Tibial artery (tissue), 4 donors: ENCODE measurements at regions not wholly inside any gene's neighbourhood (a gene's known extent, or its start where the extent isn't known, plus 50 kb on each side); places are given as distances from the start of the nearest gene placed in this dataset.

ENCODE experiments used
- DNase-seq, 2 donors: peaks; one replicate each; pipeline ENCODE4 v3.0.0-alpha.2; 2019
- H3K27ac ChIP-seq, 2 donors: fragments of 200-600 bp; sonication (generic) in 1 of 2; 1 replicate in 1 of 2; 2 replicates in 1 of 2; pipeline ENCODE4 v1.5.1; 2018 to 2019; ENCODE audit warnings: mild to moderate bottlenecking in 1 of 2
- H3K27me3 ChIP-seq, 2 donors: fragments of 200-600 bp; sonication (generic) in 1 of 2; one replicate each; pipeline versions ENCODE4 v1.5.1 to v1.6.0; 2016 to 2019
- H3K36me3 ChIP-seq, 3 donors: fragments of 200-600 bp; sonication (generic) in 2 of 3; one replicate each; pipeline ENCODE4 v1.5.1; 2016 to 2019; ENCODE audit warnings: mild to moderate bottlenecking in 2 of 3
- H3K4me1 ChIP-seq, 4 donors: fragments of 200-600 bp; sonication (generic) in 2 of 4; 1 replicate in 3 of 4; 2 replicates in 1 of 4; pipeline ENCODE4 v1.5.1; 2016 to 2019
- H3K4me3 ChIP-seq, 2 donors: fragments of 200-600 bp; sonication (generic) in 1 of 2; 1 replicate in 1 of 2; 2 replicates in 1 of 2; pipeline ENCODE4 v1.5.1; 2018 to 2019; ENCODE audit warnings: mild to moderate bottlenecking in 2 of 2
- H3K9me3 ChIP-seq, 3 donors: fragments of 200-600 bp; sonication (generic) in 1 of 3; one replicate each; pipeline ENCODE4 v1.5.1; 2016 to 2019
- intact Hi-C: fragments of 100-400 bp; cut with DNase I; formaldehyde crosslinking; loops from one replicate; pipeline ENCODE4 v1.15.0; 2023; ENCODE audit warnings: low total_unique reads
- TF ChIP-seq, protein P1 (sequence below), 2 experiments: fragments of 200-600 bp in 1 of 2; fragments of 450-650 bp in 1 of 2; IDR thresholded peaks; one replicate each; pipeline ENCODE4 v1.5.1; 2017 to 2019; ENCODE audit warnings: antibody characterized with exemption in 2 of 2, mild to moderate bottlenecking in 1 of 2, moderate library complexity in 1 of 2

- Histone ChIP-seq H3K9me3 (no peaks in the 10 kb centered on the region), H3K4me1 (no peaks in the 10 kb centered on the region), H3K27ac (no peak overlapping the region), H3K36me3 (no peaks in the 10 kb centered on the region), H3K4me3 (no peak overlapping the region), H3K27me3 (no peaks in the 10 kb centered on the region)
- TF ChIP-seq, protein P1, sequence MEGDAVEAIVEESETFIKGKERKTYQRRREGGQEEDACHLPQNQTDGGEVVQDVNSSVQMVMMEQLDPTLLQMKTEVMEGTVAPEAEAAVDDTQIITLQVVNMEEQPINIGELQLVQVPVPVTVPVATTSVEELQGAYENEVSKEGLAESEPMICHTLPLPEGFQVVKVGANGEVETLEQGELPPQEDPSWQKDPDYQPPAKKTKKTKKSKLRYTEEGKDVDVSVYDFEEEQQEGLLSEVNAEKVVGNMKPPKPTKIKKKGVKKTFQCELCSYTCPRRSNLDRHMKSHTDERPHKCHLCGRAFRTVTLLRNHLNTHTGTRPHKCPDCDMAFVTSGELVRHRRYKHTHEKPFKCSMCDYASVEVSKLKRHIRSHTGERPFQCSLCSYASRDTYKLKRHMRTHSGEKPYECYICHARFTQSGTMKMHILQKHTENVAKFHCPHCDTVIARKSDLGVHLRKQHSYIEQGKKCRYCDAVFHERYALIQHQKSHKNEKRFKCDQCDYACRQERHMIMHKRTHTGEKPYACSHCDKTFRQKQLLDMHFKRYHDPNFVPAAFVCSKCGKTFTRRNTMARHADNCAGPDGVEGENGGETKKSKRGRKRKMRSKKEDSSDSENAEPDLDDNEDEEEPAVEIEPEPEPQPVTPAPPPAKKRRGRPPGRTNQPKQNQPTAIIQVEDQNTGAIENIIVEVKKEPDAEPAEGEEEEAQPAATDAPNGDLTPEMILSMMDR (IDR thresholded peaks at IDR 0.05): no peak
- no peak for DNase-seq
- intact Hi-C loops: no loop called here
These were observed 379.4 kb downstream of the DIPK2A start for GRCh38 chr3:144351011-144351410.

GRCh38 chr3:144351773-144352365 is 380.2 kb downstream of the DIPK2A start:
- DNase-seq: no peak

GRCh38 chr3:144358191-144358590 is 386.6 kb downstream of the DIPK2A start:
- Histone ChIP-seq H3K4me3 (no peak overlapping the region), H3K9me3 (no peaks in the 10 kb centered on the region), H3K27ac (no peak overlapping the region), H3K27me3 (no peaks in the 10 kb centered on the region), H3K36me3 (no peaks in the 10 kb centered on the region), H3K4me1 (no peaks in the 10 kb centered on the region)
- TF ChIP-seq, protein P1 (IDR thresholded peaks at IDR 0.05): no peak
- intact Hi-C loops: no loop called here
- DNase-seq: no peak

More at GRCh38 chr3:144351773-144352365, 380.2 kb downstream of the DIPK2A start:
- no peaks in the 10 kb centered on the region for H3K27me3 ChIP-seq
- no peaks in the 10 kb centered on the region for H3K4me1 ChIP-seq
- intact Hi-C loops: no loop called here
- H3K9me3 ChIP-seq: no peaks in the 10 kb centered on the region
- TF ChIP-seq, protein P1 (IDR thresholded peaks at IDR 0.05): no peak
- H3K27ac ChIP-seq: no peak overlapping the region
- H3K36me3 ChIP-seq: no peaks in the 10 kb centered on the region
- H3K4me3 ChIP-seq: no peak overlapping the region

DNA sequence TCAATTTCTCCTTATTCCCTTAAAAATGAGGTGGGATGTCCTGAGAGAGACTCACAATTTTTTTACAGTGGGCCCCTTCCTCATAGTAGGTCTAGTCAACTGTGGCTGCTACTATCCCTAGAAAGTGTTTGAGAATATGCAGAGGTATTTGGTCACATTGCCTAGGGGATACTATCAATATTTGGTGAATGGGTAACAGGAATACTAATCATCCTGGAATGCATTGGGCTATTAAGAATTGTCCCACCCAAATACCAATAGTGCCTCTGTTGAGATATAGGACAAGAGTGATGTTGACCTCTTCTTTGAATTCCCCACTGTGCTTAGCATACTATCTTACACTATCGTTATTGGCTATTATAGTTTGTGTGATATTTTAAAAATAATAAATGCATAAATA is 389.4 kb downstream of the DIPK2A start:
- Histone ChIP-seq H3K9me3 (no peaks in the 10 kb centered on the region), H3K36me3 (no peaks in the 10 kb centered on the region), H3K4me1 (no peaks in the 10 kb centered on the region), H3K27ac (no peak overlapping the region), H3K27me3 (no peaks in the 10 kb centered on the region), H3K4me3 (no peak overlapping the region)
- TF ChIP-seq, protein P1 (IDR thresholded peaks at IDR 0.05): no peak
- intact Hi-C loops: no loop called here
- DNase-seq: no peak

DNA sequence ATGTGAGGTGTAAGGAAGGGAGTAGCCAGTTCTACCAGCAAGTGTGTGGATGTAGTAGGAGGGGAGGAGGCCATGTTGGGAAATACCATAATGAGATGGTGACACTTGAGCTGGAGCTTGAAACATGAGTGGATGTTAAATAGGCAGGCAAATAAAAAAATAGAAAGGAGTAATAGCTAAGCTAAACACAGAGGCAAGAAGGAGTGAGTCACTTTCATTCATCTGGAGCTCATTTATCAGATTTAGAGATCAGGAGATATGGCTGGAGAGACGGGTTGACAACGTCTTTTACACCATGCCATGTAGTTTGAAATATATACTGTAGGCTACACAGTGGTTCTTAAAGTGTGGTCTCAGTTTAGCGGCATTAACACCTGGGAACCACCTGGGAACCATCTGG is 390.5 kb downstream of the DIPK2A start:
- Histone ChIP-seq H3K9me3 (no peaks in the 10 kb centered on the region), H3K27me3 (no peaks in the 10 kb centered on the region), H3K27ac (no peak overlapping the region), H3K36me3 (no peaks in the 10 kb centered on the region), H3K4me1 (no peaks in the 10 kb centered on the region), H3K4me3 (no peak overlapping the region)
- TF ChIP-seq, protein P1 (IDR thresholded peaks at IDR 0.05): no peak
- intact Hi-C loops: no loop called here
- no peak for DNase-seq

GRCh38 chr3:144363856-144364255 is 392.2 kb downstream of the DIPK2A start:
- peaks cover 0 to 7% (median 0%) of the 10 kb centered on the region in 3 donors for H3K9me3 ChIP-seq
- TF ChIP-seq, protein P1 (IDR thresholded peaks at IDR 0.05): no peak
- H3K27ac ChIP-seq: no peak overlapping the region
- no peak for DNase-seq
- H3K4me1 ChIP-seq: no peaks in the 10 kb centered on the region
- H3K36me3 ChIP-seq: no peaks in the 10 kb centered on the region
- intact Hi-C loops: no loop called here
- H3K4me3 ChIP-seq: no peak overlapping the region
- H3K27me3 ChIP-seq: no peaks in the 10 kb centered on the region
